GM23248 (cell line): ENCODE measurements at regions not wholly inside any gene's neighbourhood (a gene's known extent, or its start where the extent isn't known, plus 50 kb on each side); places are given as distances from the start of the nearest gene placed in this dataset.

Source experiments
- DNase-seq: peaks from one replicate; pipeline ENCODE4 v3.0.0-alpha.2; 2015
- H2AFZ ChIP-seq: fragments of 200-600 bp; sonication (generic); 2 replicates; pipeline ENCODE4 v1.6.1; 2016; ENCODE audit warnings: antibody characterized with exemption
- H3F3A ChIP-seq: fragments of 200-600 bp; sonication (generic); 2 replicates; pipeline ENCODE4 v1.6.1; 2016; ENCODE audit warnings: mild to moderate bottlenecking, antibody characterized with exemption, mixed run types; ENCODE audit not compliant: insufficient read depth
- H3K27ac ChIP-seq: fragments of 200-600 bp; sonication (generic); 2 replicates; pipeline ENCODE4 v1.5.1; 2016; ENCODE audit warnings: mild to moderate bottlenecking
- H3K27me3 ChIP-seq: fragments of 200-600 bp; sonication (generic); replicated peaks from 2 replicates; pipeline ENCODE4 v1.6.1; 2016; ENCODE audit warnings: mild to moderate bottlenecking; ENCODE audit not compliant: insufficient read depth
- H3K36me3 ChIP-seq: fragments of 200-600 bp; sonication (generic); 2 replicates; pipeline ENCODE4 v1.6.1; 2016; ENCODE audit warnings: low read depth, mild to moderate bottlenecking
- H3K4me1 ChIP-seq: fragments of 200-600 bp; sonication (generic); 2 replicates; pipeline ENCODE4 v1.6.1; 2016; ENCODE audit warnings: mild to moderate bottlenecking; ENCODE audit not compliant: insufficient read depth
- H3K4me2 ChIP-seq: fragments of 200-600 bp; sonication (generic); one replicate; pipeline ENCODE4 v1.6.1; 2016; ENCODE audit warnings: mild to moderate bottlenecking; ENCODE audit not compliant: unreplicated experiment
- H3K4me3 ChIP-seq: fragments of 200-600 bp; sonication (generic); 2 replicates; pipeline ENCODE4 v1.5.1; 2016; ENCODE audit warnings: mild to moderate bottlenecking
- H3K79me2 ChIP-seq: fragments of 200-600 bp; sonication (generic); 2 replicates; pipeline ENCODE4 v1.6.1; 2016; ENCODE audit warnings: mild to moderate bottlenecking; ENCODE audit not compliant: insufficient read depth
- H3K9ac ChIP-seq: fragments of 200-600 bp; sonication (generic); 2 replicates; pipeline ENCODE4 v1.6.1; 2016; ENCODE audit warnings: mild to moderate bottlenecking
- H3K9me2 ChIP-seq: fragments of 200-600 bp; sonication (generic); 2 replicates; pipeline ENCODE4 v1.6.1; 2016; ENCODE audit warnings: mixed run types, mild to moderate bottlenecking, moderate library complexity; ENCODE audit not compliant: insufficient read depth
- H3K9me3 ChIP-seq: fragments of 200-600 bp; sonication (generic); one replicate; pipeline ENCODE4 v1.6.1; 2017; ENCODE audit warnings: low read depth
- H4K20me1 ChIP-seq: fragments of 200-600 bp; sonication (generic); 2 replicates; pipeline ENCODE4 v1.6.0; 2016; ENCODE audit not compliant: insufficient read depth
- EZH2 ChIP-seq: fragments of 200-600 bp; sonication (generic); IDR thresholded peaks from 2 replicates; pipeline ENCODE4 v1.6.1; 2018; ENCODE audit warnings: antibody characterized with exemption, mild to moderate bottlenecking; ENCODE audit not compliant: insufficient read depth, poor library complexity, severe bottlenecking
- EZH2phosphoT487 ChIP-seq: fragments of 200-600 bp; sonication (generic); IDR thresholded peaks from 2 replicates; pipeline ENCODE4 v1.6.1; 2018; ENCODE audit warnings: antibody characterized with exemption, moderate library complexity, mild to moderate bottlenecking, low read depth; ENCODE audit not compliant: insufficient read depth
- WGBS, 2 experiments: methylation state at CpG; one replicate each; pipeline ENCODE4 v1.1.6; 2015 to 2017; ENCODE audit warnings: low lambda C conversion rate in 2 of 2, low coverage in 1 of 2; ENCODE audit errors: missing lambda C conversion rate in 2 of 2; 5-methylcytosine and 5-hydroxymethylcytosine counted together
- in situ Hi-C: fragments of 300-500 bp; cut with MboI; formaldehyde crosslinking; loops from 2 replicates; pipeline ENCODE4 v1.15.0; 2020

DNA sequence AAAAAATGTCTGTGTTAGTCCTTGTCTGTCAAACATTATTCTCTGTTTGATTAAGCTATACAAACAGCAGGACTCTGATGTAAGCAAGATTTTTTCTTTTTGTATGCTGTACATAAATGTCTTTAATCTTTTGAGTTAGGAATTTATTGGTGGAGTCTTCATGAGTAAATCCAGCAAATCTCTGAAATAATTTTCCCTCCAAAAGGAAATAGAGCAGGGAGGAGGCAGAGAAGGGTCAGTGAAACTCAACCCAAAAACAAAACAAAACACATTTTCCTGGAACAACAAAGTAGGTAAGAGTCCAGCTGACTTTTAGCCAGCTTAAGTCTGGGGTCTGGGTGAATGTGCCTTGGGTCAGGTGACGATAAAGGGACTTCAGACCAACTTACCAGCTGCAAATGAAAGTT, 113.7 kb downstream of the FOXA2 start:
- Histone ChIP-seq H3K79me2 (no peaks in the 10 kb centered on the region), H3K9ac (no peak overlapping the region), H2AFZ (no peak overlapping the region), H3F3A (no peaks in the 10 kb centered on the region), H3K36me3 (no peaks in the 10 kb centered on the region), H3K4me2 (no peak overlapping the region), H3K4me1 (no peaks in the 10 kb centered on the region), H4K20me1 (no peaks in the 10 kb centered on the region), H3K27ac (no peak overlapping the region), H3K9me2 (no peaks in the 10 kb centered on the region), H3K4me3 (no peak overlapping the region), H3K27me3 (no peaks in the 10 kb centered on the region), H3K9me3 (no peaks in the 10 kb centered on the region)
- 11 to 13% methylated on average over 1 of the region's 1 CpG for WGBS, 2 experiments
- in situ Hi-C loops, result no loop called here
- DNase-seq, result no peak
- TF ChIP-seq EZH2, result no peak
- TF ChIP-seq EZH2phosphoT487, result no peak

DNA sequence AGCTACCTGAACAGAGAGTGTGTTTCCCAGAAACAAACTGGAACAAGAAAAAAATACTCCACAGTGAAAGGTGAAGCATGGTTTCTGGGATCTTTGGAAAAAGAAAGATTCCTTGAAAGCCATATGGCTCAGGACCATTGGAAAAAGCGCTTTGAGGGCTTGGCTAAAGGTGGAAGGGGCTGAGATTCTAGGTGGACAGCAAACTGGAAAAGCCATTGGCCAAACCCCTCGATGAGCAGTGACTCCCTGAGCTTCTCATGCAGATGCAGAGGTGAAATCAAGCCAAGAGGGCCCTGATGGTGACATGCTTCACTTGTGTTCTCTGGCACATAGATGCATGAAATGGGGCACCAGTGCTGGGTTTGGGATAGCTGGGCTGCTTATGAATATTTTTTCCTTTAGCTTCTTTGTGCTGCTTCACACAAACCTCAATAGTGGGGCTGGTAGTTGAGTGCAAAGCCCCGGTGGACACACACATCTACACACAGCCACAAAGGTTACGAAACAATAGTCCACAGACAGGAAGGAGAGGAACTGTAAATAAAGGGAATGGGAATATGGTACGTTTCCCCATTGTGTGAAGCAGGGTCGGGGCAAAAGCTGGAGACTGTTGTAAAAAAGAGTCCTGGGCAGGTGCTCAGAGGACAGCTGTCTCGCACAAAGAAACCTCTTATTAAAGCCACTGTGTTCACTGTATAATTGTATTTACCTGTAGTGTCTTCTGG, 117.8 kb downstream of the FOXA2 start:
- H3K79me2 ChIP-seq, result no peaks in the 10 kb centered on the region
- TF ChIP-seq EZH2phosphoT487 (no peak), EZH2 (no peak)
- no peak overlapping the region for H3K9ac ChIP-seq
- no peaks in the 10 kb centered on the region for H3K9me2 ChIP-seq
- H3K4me3 ChIP-seq, result no peak overlapping the region
- in situ Hi-C loops, result no loop called here
- no peaks in the 10 kb centered on the region for H3K4me1 ChIP-seq
- H3K27me3 ChIP-seq, result 0 out of 2 replicates have a peak, but pooled peaks cover 4% of the 10 kb centered on the region
- H3K36me3 ChIP-seq, result no peaks in the 10 kb centered on the region
- H3K4me2 ChIP-seq, result no peak overlapping the region
- no peak overlapping the region for H2AFZ ChIP-seq
- no peaks in the 10 kb centered on the region for H3K9me3 ChIP-seq
- 25 to 26% methylated on average over 7 of the region's 7 CpGs for WGBS, 2 experiments
- DNase-seq, result no peak
- no peaks in the 10 kb centered on the region for H4K20me1 ChIP-seq
- no peak overlapping the region for H3K27ac ChIP-seq
- H3F3A ChIP-seq, result no peaks in the 10 kb centered on the region

DNA sequence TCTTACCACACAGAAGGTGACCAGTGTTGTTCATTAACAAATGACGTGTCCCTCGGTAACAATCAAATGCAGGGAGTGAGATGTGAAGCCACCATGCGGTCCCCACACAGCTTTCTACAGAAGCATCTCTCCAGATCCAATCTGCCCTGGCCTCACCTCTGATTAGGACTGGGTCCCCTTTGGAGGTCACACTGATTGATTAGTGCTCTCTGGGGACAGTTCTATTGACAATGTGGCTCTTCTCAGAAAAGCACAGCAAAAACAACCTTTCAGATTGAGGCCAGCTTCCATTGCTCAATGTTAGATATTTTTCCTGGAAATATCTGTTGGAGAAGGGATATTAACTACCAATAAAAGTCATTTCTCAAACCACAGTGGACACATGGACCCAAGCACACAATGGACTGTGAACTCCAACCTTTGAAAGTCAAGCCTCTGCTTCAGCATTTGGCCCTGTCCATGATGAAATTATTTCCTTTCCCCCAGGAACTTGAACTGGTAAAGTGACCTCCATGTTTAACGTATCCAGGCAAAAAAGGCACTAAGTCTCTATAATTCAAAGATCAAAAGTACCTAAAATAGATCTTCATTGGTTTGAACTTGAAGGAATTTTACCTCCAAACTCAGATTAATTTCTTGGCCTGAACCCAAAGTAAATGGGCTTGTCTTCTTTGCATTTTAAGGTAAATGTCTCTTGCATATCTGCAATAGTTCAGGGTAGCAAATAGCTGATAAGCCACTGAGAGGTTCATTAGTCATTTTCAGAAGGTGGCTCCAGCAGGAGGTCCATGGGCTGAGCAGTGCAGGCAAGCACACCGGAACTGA, 118.5 kb downstream of the FOXA2 start:
- Histone ChIP-seq H2AFZ (no peak overlapping the region), H3K27ac (no peak overlapping the region), H3K9me2 (no peaks in the 10 kb centered on the region), H3F3A (no peaks in the 10 kb centered on the region), H3K4me3 (no peak overlapping the region), H3K36me3 (no peaks in the 10 kb centered on the region), H3K9ac (no peak overlapping the region), H3K4me2 (no peak overlapping the region), H3K79me2 (no peaks in the 10 kb centered on the region), H3K27me3 (0 out of 2 replicates have a peak, but pooled peaks cover 4% of the 10 kb centered on the region), H4K20me1 (no peaks in the 10 kb centered on the region), H3K9me3 (no peaks in the 10 kb centered on the region), H3K4me1 (no peaks in the 10 kb centered on the region)
- in situ Hi-C loops, result no loop called here
- TF ChIP-seq EZH2 (no peak), EZH2phosphoT487 (no peak)
- DNase-seq, result no peak
- WGBS, 2 experiments, result 21 to 22% methylated on average over 5 of the region's 5 CpGs

DNA sequence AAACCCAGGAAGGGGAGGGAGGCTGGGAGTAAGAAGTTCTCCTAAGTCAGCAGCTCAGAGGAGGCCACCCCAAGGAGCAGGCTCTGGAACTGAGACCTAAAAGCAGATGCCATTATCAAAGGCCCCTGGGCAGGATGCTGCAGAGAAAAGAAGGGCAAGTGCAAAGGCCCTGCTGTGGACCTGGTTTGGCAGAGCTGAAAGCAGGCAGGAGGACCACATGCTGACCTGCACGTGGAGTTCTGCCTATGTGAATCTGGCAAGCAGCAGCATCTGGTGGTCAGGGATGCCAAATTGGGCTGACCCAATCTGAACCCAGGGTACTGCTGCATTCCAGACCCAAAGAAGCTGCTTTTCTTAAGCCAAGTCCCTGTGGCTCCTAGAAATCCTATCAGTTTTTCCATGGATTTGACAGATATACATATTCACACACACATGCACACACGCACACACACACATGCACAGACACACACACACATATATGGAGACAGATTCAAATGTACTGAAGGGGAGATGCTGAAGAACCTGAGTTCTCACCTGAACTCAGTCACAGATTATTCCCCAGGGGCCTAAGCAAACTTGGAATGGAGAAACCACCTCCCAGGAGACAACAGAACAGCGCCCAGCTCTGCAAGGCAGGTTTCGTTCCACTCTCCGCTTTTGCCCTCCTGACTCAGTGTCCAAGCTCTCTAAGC, 119.9 kb downstream of the FOXA2 start:
- Histone ChIP-seq H4K20me1 (no peaks in the 10 kb centered on the region), H3K4me1 (no peaks in the 10 kb centered on the region), H3K9ac (no peak overlapping the region), H3K4me2 (no peak overlapping the region), H3K4me3 (no peak overlapping the region), H3K79me2 (no peaks in the 10 kb centered on the region), H3K9me3 (no peaks in the 10 kb centered on the region), H3K27me3 (0 out of 2 replicates have a peak, but pooled peaks cover 4% of the 10 kb centered on the region), H3F3A (no peaks in the 10 kb centered on the region), H3K36me3 (no peaks in the 10 kb centered on the region), H3K9me2 (no peaks in the 10 kb centered on the region), H3K27ac (no peak overlapping the region), H2AFZ (no peak overlapping the region)
- in situ Hi-C loops, result no loop called here
- WGBS, 2 experiments, result 49 to 58% methylated on average over 5 of the region's 5 CpGs
- TF ChIP-seq EZH2 (no peak), EZH2phosphoT487 (no peak)
- no peak for DNase-seq
